H1 (cell line): ENCODE measurements at regions not wholly inside any gene's neighbourhood (a gene's known extent, or its start where the extent isn't known, plus 50 kb on each side); places are given as distances from the start of the nearest gene placed in this dataset.

Source experiments
- CHD1 ChIP-seq: IDR thresholded peaks from 2 replicates; pipeline ENCODE4 v1.6.1; 2012; ENCODE audit warnings: low read depth, low read length, improper control_type of control experiment
- POU5F1 ChIP-seq: IDR thresholded peaks from 2 replicates; pipeline ENCODE4 v1.6.1; 2011; ENCODE audit warnings: low read depth, mild to moderate bottlenecking, low read length, moderate library complexity
- YY1 ChIP-seq: IDR thresholded peaks from 2 replicates; pipeline ENCODE4 v1.6.1; 2011; ENCODE audit warnings: low read depth, mild to moderate bottlenecking, low read length

DNA sequence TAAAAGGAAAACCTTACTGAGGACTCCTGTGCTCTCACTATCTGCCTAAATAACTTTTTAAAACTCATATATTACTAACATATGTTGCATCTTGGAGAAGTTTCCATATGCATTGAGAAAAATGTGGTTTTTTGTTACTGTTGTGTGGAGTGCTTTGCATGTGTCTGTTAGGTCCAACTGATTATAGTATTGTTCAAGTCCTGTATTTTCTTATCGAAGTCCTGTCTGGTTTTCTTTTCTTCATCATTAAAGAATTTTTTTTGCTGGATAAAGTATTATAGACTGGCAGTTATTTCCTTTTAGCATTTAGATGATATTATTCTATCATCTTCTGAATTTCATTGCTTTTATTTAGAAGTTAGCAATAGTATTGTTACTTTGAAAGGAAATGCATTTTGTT is 59.5 kb upstream of the ACSM6 start (continued):
- TF ChIP-seq CHD1 (no peak), YY1 (no peak), POU5F1 (no peak)
- TF ChIP-seq, all 59 proteins: peak for 0
